Neural cell (in vitro differentiated cells): ENCODE measurements at regions not wholly inside any gene's neighbourhood (a gene's known extent, or its start where the extent isn't known, plus 50 kb on each side); places are given as distances from the start of the nearest gene placed in this dataset.

Experiments used
- H2AFZ ChIP-seq: fragments of 200-600, 300-800 bp; sonication (generic), shearing (Covaris generic); 2 replicates; pipeline ENCODE4 v1.6.0; 2014; ENCODE audit warnings: low read depth, mild to moderate bottlenecking, antibody characterized with exemption, low read length, moderate library complexity
- H3F3A ChIP-seq: fragments of 200-600 bp; shearing (Covaris generic); 2 replicates; pipeline ENCODE4 v1.6.1; 2016; ENCODE audit warnings: mild to moderate bottlenecking, moderate library complexity, mixed read lengths, antibody characterized with exemption, low read length; ENCODE audit not compliant: insufficient read depth, poor library complexity, severe bottlenecking
- H3K27ac ChIP-seq: fragments of 200-600, 300-800 bp; sonication (generic), shearing (Covaris generic); 2 replicates; pipeline ENCODE4 v1.5.1; 2014; ENCODE audit warnings: mild to moderate bottlenecking, low read length, moderate library complexity
- H3K27me3 ChIP-seq: fragments of 300-800, 200-600 bp; sonication (generic), shearing (Covaris generic); 2 replicates; pipeline ENCODE4 v1.6.0; 2014; ENCODE audit warnings: mild to moderate bottlenecking, low read depth, low read length, moderate library complexity; ENCODE audit not compliant: insufficient read depth
- H3K36me3 ChIP-seq: fragments of 300-800, 200-600 bp; sonication (generic), shearing (Covaris generic); 2 replicates; pipeline ENCODE4 v1.5.1; 2014; ENCODE audit warnings: mild to moderate bottlenecking, antibody characterized with exemption, low read length, moderate library complexity; ENCODE audit not compliant: insufficient read depth
- H3K4me2 ChIP-seq: fragments of 300-800, 200-600 bp; sonication (generic), shearing (Covaris generic); 2 replicates; pipeline ENCODE4 v1.6.0; 2014; ENCODE audit warnings: mild to moderate bottlenecking, low read length
- H3K4me3 ChIP-seq: fragments of 300-800, 200-600 bp; sonication (generic), shearing (Covaris generic); 2 replicates; pipeline ENCODE4 v1.5.1; 2014; ENCODE audit warnings: mild to moderate bottlenecking, low read length, moderate library complexity
- H3K79me2 ChIP-seq: fragments of 200-600 bp; shearing (Covaris generic); replicated peaks from 2 replicates; pipeline ENCODE4 v1.6.0; 2014; ENCODE audit warnings: mild to moderate bottlenecking, low read length, moderate library complexity; ENCODE audit not compliant: insufficient read depth
- H3K9ac ChIP-seq: fragments of 300-800, 200-600 bp; sonication (generic), shearing (Covaris generic); 2 replicates; pipeline ENCODE4 v1.6.1; 2016; ENCODE audit warnings: mild to moderate bottlenecking, low read length, mixed read lengths
- H3K9me2 ChIP-seq: fragments of 200-600 bp; shearing (Covaris generic); 2 replicates; pipeline ENCODE4 v1.6.1; 2016; ENCODE audit warnings: mild to moderate bottlenecking, low read length, mixed read lengths; ENCODE audit not compliant: insufficient read depth
- H3K9me3 ChIP-seq: fragments of 200-600, 300-800 bp; sonication (generic), shearing (Covaris generic); 2 replicates; pipeline ENCODE4 v1.6.1; 2016; ENCODE audit warnings: mild to moderate bottlenecking, mixed run types, low read length, moderate library complexity, mixed read lengths
- H4K20me1 ChIP-seq: fragments of 200-600 bp; shearing (Covaris generic); 2 replicates; pipeline ENCODE4 v1.6.1; 2016; ENCODE audit warnings: mild to moderate bottlenecking, mixed run types; ENCODE audit not compliant: insufficient read depth
- CTCF ChIP-seq: fragments of 450-650 bp; IDR thresholded peaks from 2 replicates; pipeline ENCODE4 v1.5.1; 2014; ENCODE audit warnings: antibody characterized with exemption, mild to moderate bottlenecking, moderate library complexity; ENCODE audit not compliant: poor library complexity, severe bottlenecking
- EP300 ChIP-seq: fragments of 450-650 bp; conservative IDR thresholded peaks from 2 replicates; pipeline ENCODE4 v1.6.1; 2014; ENCODE audit warnings: antibody characterized with exemption, mild to moderate bottlenecking, moderate library complexity; ENCODE audit not compliant: poor library complexity, severe bottlenecking
- EZH2 ChIP-seq: fragments of 200-600, 300-800 bp; shearing (Covaris generic), sonication (generic); IDR thresholded peaks from 2 replicates; pipeline ENCODE4 v1.6.1; 2014; ENCODE audit warnings: antibody characterized with exemption, low read length, borderline replicate concordance, mild to moderate bottlenecking; ENCODE audit not compliant: insufficient read depth, poor library complexity, severe bottlenecking
- MXI1 ChIP-seq: fragments of 450-650 bp; conservative IDR thresholded peaks from 2 replicates; pipeline ENCODE4 v1.6.1; 2014; ENCODE audit warnings: antibody characterized with exemption, mild to moderate bottlenecking; ENCODE audit not compliant: poor library complexity, severe bottlenecking
- POLR2AphosphoS5 ChIP-seq: IDR thresholded peaks from 2 replicates; pipeline ENCODE4 v1.6.1; 2012
- RAD21 ChIP-seq: fragments of 450-650 bp; conservative IDR thresholded peaks from 2 replicates; pipeline ENCODE4 v1.6.1; 2014; ENCODE audit warnings: antibody characterized with exemption, mild to moderate bottlenecking, moderate library complexity
- REST ChIP-seq: IDR thresholded peaks from 2 replicates; pipeline ENCODE4 v1.6.1; 2012; ENCODE audit warnings: borderline replicate concordance
- SMC3 ChIP-seq: fragments of 450-650 bp; conservative IDR thresholded peaks from 2 replicates; pipeline ENCODE4 v1.6.1; 2014; ENCODE audit warnings: antibody characterized with exemption, mild to moderate bottlenecking, moderate library complexity; ENCODE audit not compliant: poor library complexity
- TAF1 ChIP-seq: IDR thresholded peaks from 2 replicates; pipeline ENCODE4 v1.6.1; 2012; ENCODE audit warnings: low read depth

GRCh38 chr6:169976301-169977081 is 225.1 kb downstream of the ERMARD start:
- Histone ChIP-seq H4K20me1 (no peaks in the 10 kb centered on the region), H3K36me3 (no peaks in the 10 kb centered on the region), H3K27me3 (no peaks in the 10 kb centered on the region), H3K9me2 (no peaks in the 10 kb centered on the region), H3K4me3 (no peak overlapping the region), H3F3A (no peaks in the 10 kb centered on the region), H3K9me3 (no peaks in the 10 kb centered on the region), H3K79me2 (no peaks in the 10 kb centered on the region), H2AFZ (no peak overlapping the region), H3K27ac (no peak overlapping the region), H3K9ac (no peak overlapping the region), H3K4me2 (no peak overlapping the region)
- TF ChIP-seq POLR2AphosphoS5, result no peak
- no peak for TF ChIP-seq MXI1
- no peak for TF ChIP-seq SMC3
- no peak for TF ChIP-seq REST
- TF ChIP-seq EZH2, result no peak
- TF ChIP-seq TAF1, result no peak
- TF ChIP-seq CTCF, result no peak
- no peak for TF ChIP-seq RAD21
- no peak for TF ChIP-seq EP300

GRCh38 chr6:169975701-169976100 is 224.3 kb downstream of the ERMARD start:
- H3K9me3 ChIP-seq, result no peaks in the 10 kb centered on the region
- H3K4me2 ChIP-seq, result no peak overlapping the region
- no peak for TF ChIP-seq CTCF
- TF ChIP-seq EZH2, result no peak
- no peak for TF ChIP-seq RAD21
- no peak for TF ChIP-seq SMC3
- no peak for TF ChIP-seq POLR2AphosphoS5
- no peak for TF ChIP-seq TAF1
- no peak overlapping the region for H3K4me3 ChIP-seq
- H3K79me2 ChIP-seq, result no peaks in the 10 kb centered on the region
- no peaks in the 10 kb centered on the region for H4K20me1 ChIP-seq
- no peaks in the 10 kb centered on the region for H3K9me2 ChIP-seq
- no peak overlapping the region for H3K27ac ChIP-seq
- H3F3A ChIP-seq, result no peaks in the 10 kb centered on the region
- H3K36me3 ChIP-seq, result no peaks in the 10 kb centered on the region
- no peak overlapping the region for H2AFZ ChIP-seq
- H3K9ac ChIP-seq, result no peak overlapping the region
- H3K27me3 ChIP-seq, result no peaks in the 10 kb centered on the region
